HL-60 (cell line): ENCODE measurements at regions not wholly inside any gene's neighbourhood (a gene's known extent, or its start where the extent isn't known, plus 50 kb on each side); places are given as distances from the start of the nearest gene placed in this dataset.

Experiments used
- DNase-seq, 2 experiments: peaks; one replicate each; pipeline ENCODE4 v3.0.0-alpha.2; 2010 to 2020; ENCODE audit warnings: low read depth in 1 of 2, low spot score in 1 of 2
- H3K27ac ChIP-seq: fragments of 250-450 bp; sonication (Bioruptor Pico); replicated peaks from 2 replicates; pipeline ENCODE4 v1.5.1; 2020; ENCODE audit warnings: mild to moderate bottlenecking, moderate library complexity
- H3K27me3 ChIP-seq: fragments of 250-450 bp; sonication (Bioruptor Pico); 2 replicates; pipeline ENCODE4 v1.5.1; 2021; ENCODE audit warnings: mild to moderate bottlenecking, moderate library complexity; ENCODE audit not compliant: insufficient read depth, poor library complexity, severe bottlenecking
- H3K4me3 ChIP-seq: replicated peaks from 2 replicates; pipeline ENCODE4 v1.5.1; 2011; ENCODE audit warnings: mild to moderate bottlenecking, control low read depth, low read length; ENCODE audit not compliant: insufficient read depth
- CTCF ChIP-seq: IDR thresholded peaks from one replicate; pipeline ENCODE4 v1.5.1; 2011; ENCODE audit warnings: low read length, control low read depth, inconsistent platforms; ENCODE audit not compliant: insufficient read depth
- GABPA ChIP-seq: IDR thresholded peaks from 2 replicates; pipeline ENCODE4 v1.6.1; 2012; ENCODE audit warnings: low read depth
- POLR2AphosphoS5 ChIP-seq: IDR thresholded peaks from 2 replicates; pipeline ENCODE4 v1.6.1; 2012; ENCODE audit warnings: low read depth
- SPI1 ChIP-seq: IDR thresholded peaks from 2 replicates; pipeline ENCODE4 v1.6.1; 2012; ENCODE audit warnings: low read depth, mild to moderate bottlenecking, borderline replicate concordance
- TF ChIP-seq, protein P1 (sequence below): IDR thresholded peaks from 2 replicates; pipeline ENCODE4 v1.6.1; 2012; ENCODE audit warnings: low read depth; ENCODE audit not compliant: insufficient replicate concordance

- H3K27ac ChIP-seq: no peak overlapping the region
- H3K4me3 ChIP-seq: no peak overlapping the region
- no peak for TF ChIP-seq POLR2AphosphoS5
- no peak for TF ChIP-seq GABPA
- no peak for TF ChIP-seq SPI1
- TF ChIP-seq, protein P1, sequence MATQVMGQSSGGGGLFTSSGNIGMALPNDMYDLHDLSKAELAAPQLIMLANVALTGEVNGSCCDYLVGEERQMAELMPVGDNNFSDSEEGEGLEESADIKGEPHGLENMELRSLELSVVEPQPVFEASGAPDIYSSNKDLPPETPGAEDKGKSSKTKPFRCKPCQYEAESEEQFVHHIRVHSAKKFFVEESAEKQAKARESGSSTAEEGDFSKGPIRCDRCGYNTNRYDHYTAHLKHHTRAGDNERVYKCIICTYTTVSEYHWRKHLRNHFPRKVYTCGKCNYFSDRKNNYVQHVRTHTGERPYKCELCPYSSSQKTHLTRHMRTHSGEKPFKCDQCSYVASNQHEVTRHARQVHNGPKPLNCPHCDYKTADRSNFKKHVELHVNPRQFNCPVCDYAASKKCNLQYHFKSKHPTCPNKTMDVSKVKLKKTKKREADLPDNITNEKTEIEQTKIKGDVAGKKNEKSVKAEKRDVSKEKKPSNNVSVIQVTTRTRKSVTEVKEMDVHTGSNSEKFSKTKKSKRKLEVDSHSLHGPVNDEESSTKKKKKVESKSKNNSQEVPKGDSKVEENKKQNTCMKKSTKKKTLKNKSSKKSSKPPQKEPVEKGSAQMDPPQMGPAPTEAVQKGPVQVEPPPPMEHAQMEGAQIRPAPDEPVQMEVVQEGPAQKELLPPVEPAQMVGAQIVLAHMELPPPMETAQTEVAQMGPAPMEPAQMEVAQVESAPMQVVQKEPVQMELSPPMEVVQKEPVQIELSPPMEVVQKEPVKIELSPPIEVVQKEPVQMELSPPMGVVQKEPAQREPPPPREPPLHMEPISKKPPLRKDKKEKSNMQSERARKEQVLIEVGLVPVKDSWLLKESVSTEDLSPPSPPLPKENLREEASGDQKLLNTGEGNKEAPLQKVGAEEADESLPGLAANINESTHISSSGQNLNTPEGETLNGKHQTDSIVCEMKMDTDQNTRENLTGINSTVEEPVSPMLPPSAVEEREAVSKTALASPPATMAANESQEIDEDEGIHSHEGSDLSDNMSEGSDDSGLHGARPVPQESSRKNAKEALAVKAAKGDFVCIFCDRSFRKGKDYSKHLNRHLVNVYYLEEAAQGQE: no peak
- H3K27me3 ChIP-seq: no peaks in the 10 kb centered on the region
- DNase-seq: no peak
Measured at GRCh38 chr16:54822492-54822891, 108.2 kb upstream of the IRX5 start.

GRCh38 chr16:54821731-54822130, 108.9 kb upstream of the IRX5 start:
- TF ChIP-seq POLR2AphosphoS5 (no peak), CTCF (no peak), GABPA (no peak)
- no peaks in the 10 kb centered on the region for H3K27me3 ChIP-seq
- H3K27ac ChIP-seq: no peak overlapping the region
- no peak for DNase-seq
- no peak overlapping the region for H3K4me3 ChIP-seq

GRCh38 chr16:54817940-54818574, 112.6 kb upstream of the IRX5 start:
- DNase-seq: no peak
- Histone ChIP-seq H3K27me3 (no peaks in the 10 kb centered on the region), H3K27ac (no peak overlapping the region), H3K4me3 (no peak overlapping the region)
- TF ChIP-seq GABPA (no peak), SPI1 (no peak), CTCF (no peak), POLR2AphosphoS5 (no peak)
- TF ChIP-seq, protein P1: no peak

DNA sequence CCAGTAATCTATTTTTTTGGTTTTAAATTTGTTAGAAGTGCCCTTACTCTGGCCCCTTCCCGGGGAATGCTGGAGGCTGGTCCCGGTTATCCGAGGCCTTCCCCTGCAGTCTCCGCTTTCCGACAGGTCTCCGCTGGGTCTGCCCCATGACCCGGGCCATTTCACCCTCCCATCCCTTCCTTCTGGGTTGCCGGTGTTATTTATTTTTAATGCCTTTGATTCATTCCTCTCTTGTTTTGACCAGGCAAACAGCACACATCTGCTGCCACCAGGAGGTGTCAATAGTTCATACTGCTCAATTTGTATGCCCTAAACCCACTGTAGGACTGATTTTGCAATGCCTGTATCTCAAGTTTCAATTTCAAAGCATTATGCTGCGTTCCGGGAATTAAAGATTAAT, 113.2 kb upstream of the IRX5 start:
- H3K27me3 ChIP-seq: no peaks in the 10 kb centered on the region
- no peak overlapping the region for H3K4me3 ChIP-seq
- no peak for TF ChIP-seq SPI1
- TF ChIP-seq GABPA: no peak
- no peak for TF ChIP-seq POLR2AphosphoS5
- TF ChIP-seq, protein P1: no peak
- TF ChIP-seq CTCF: no peak
- no peak for DNase-seq
- no peak overlapping the region for H3K27ac ChIP-seq
